ENCODE measurements at regions not wholly inside any gene's neighbourhood (a gene's known extent, or its start where the extent isn't known, plus 50 kb on each side); places are given as distances from the start of the nearest gene placed in this dataset.

- TF ChIP-seq, protein P1, sequence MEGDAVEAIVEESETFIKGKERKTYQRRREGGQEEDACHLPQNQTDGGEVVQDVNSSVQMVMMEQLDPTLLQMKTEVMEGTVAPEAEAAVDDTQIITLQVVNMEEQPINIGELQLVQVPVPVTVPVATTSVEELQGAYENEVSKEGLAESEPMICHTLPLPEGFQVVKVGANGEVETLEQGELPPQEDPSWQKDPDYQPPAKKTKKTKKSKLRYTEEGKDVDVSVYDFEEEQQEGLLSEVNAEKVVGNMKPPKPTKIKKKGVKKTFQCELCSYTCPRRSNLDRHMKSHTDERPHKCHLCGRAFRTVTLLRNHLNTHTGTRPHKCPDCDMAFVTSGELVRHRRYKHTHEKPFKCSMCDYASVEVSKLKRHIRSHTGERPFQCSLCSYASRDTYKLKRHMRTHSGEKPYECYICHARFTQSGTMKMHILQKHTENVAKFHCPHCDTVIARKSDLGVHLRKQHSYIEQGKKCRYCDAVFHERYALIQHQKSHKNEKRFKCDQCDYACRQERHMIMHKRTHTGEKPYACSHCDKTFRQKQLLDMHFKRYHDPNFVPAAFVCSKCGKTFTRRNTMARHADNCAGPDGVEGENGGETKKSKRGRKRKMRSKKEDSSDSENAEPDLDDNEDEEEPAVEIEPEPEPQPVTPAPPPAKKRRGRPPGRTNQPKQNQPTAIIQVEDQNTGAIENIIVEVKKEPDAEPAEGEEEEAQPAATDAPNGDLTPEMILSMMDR (IDR thresholded peaks at IDR 0.05): no peak
Observed at GRCh38 chr6:113073611-113074191, 726.6 kb downstream of the RFPL4B start.

DNA sequence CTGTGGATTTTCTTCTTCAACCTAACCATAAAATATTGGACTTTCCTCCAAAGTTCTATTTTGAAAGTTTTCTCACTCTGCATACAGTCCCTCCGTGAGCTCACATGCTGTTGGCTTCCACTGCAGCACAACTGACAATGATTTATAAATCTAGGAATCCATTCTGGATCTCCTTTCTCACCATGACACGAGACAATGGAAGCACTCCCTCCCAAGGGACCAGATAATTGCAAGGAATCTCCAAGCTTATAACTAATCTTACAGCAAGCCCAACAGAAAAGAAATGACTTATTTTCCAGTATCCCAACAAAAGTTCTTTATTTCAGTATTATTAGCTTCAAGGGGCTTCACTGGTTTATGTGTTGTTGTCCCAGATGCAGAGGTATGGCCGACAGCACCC, 729.0 kb downstream of the RFPL4B start:
- TF ChIP-seq, protein P1 (IDR thresholded peaks at IDR 0.05): no peak

GRCh38 chr6:113076816-113077215, 729.7 kb downstream of the RFPL4B start:
- TF ChIP-seq, protein P1 (IDR thresholded peaks at IDR 0.05): no peak

- TF ChIP-seq, protein P1 (IDR thresholded peaks at IDR 0.05): no peak
Observed at GRCh38 chr6:113077794-113078193, 730.7 kb downstream of the RFPL4B start.

GRCh38 chr6:113078791-113079190, 731.7 kb downstream of the RFPL4B start:
- TF ChIP-seq, protein P1 (IDR thresholded peaks at IDR 0.05): no peak

DNA sequence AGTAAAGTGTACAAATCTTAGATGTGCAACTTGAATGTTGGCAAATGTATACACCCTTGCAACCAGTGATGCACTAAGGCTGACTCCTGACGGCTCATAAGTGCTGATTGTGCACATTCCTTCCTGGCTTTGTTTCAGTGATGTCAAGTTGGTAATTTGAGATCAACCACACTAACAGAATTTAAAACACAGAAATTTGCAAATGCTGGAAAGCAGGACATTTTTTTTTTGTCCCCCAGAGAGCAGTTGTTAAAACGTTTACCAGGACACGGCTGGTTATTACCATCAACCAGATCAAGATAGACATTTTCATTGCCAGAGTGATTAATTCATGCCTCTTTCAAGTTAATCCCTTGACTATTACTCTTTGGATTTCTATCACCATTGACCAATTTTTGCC, 735.6 kb downstream of the RFPL4B start:
- TF ChIP-seq, protein P1 (IDR thresholded peaks at IDR 0.05): no peak

DNA sequence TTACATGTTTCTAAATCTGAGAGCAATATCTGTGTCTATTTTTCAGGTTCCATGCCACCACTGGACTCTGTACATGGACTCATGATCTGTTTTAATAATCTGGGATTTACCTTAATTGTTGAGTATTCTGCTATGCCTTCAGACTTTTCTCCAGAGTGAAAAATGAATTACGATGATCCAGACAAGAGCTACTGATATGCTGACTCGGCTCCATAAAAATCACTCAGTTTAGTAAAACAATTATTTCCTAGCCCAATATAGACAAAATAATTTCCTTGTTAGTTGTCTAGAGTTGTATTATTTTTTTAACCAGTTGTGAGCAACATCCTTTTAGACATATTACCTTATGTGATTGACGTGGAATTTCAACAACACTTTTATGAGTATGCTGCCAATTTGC, 736.8 kb downstream of the RFPL4B start:
- TF ChIP-seq, protein P1 (IDR thresholded peaks at IDR 0.05): no peak

DNA sequence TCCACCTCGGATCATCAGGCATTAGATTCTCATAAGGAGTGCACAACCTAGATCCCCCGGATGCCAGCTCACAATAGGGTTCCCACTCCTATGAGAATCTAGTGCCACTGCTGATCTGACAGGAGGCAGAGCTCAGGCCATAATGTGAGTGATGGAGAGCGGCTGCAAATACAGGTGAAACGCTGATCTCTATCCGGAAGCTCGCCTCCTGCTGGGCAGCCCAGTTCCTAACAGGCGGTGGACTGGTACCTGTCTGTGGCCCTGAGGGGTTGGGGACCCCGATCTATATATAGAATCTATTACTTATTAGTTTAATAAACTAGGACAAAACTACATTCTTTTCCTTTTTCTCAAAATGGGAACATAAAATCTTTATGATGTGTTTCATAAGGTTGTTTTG, 741.9 kb downstream of the RFPL4B start:
- TF ChIP-seq, protein P1 (IDR thresholded peaks at IDR 0.05): no peak; the same call in 1 of the 2 replicates
